H54 (cell line): ENCODE measurements at regions not wholly inside any gene's neighbourhood (a gene's known extent, or its start where the extent isn't known, plus 50 kb on each side); places are given as distances from the start of the nearest gene placed in this dataset.

ENCODE experiments used
- DNase-seq: peaks from one replicate; pipeline ENCODE4 v3.0.0; 2011; ENCODE audit warnings: low spot score, mixed read lengths; ENCODE audit not compliant: insufficient read length
- FAIRE-seq: peaks from 3 replicates; lab custom pipeline; 2011; peaks lifted over from hg19 to GRCh38; lab: Jason Lieb, UNC
- POLR2A ChIP-seq: IDR thresholded peaks from 2 replicates; pipeline ENCODE4 v1.6.1; 2011; ENCODE audit warnings: low read depth, mild to moderate bottlenecking, low read length

DNA sequence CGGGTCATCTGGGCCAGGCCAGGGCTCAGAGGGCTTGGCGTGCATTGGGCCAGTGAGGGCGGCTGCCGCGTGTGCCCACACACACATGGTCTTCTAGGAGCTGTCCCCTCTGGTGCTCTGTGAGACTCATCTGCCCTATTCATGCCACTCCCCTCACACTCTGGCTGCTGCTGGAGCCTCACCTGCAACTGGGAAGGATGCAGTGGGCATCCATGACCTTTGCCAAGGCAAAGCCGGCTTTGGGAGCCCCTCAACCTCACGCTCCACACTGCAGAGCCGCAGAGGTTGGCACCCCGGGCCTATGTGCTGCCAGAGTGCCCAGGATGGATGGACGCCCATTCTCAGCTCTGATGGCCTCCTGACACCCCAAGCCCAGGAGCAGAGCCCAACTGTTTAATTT is 330.2 kb upstream of the SALL3 start:
- DNase-seq (no peak), FAIRE-seq (no peak)

DNA sequence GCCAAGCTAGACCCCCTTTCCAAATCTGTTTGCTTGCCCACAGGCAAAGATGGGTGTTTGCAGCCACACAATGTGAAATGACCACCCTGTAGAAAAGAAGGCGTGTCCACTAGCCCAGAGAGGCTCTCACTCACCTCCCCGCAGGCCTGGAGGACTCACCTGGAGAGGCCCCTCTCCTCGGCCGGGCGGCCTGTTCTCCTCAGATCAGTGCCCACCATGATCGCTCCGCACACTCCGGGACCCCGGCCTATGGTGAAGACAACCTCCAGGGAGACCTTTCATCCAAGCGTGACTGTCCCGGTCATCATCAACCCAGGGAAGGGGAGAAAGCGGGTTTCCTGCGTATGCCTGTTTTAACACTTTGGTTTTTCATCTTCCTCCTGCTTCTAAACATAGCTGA is 328.7 kb upstream of the SALL3 start:
- DNase-seq = no peak
- FAIRE-seq = no peak
- TF ChIP-seq POLR2A = no peak

More for the DNA sequence above, 330.2 kb upstream of the SALL3 start:
- no peak for TF ChIP-seq POLR2A

DNA sequence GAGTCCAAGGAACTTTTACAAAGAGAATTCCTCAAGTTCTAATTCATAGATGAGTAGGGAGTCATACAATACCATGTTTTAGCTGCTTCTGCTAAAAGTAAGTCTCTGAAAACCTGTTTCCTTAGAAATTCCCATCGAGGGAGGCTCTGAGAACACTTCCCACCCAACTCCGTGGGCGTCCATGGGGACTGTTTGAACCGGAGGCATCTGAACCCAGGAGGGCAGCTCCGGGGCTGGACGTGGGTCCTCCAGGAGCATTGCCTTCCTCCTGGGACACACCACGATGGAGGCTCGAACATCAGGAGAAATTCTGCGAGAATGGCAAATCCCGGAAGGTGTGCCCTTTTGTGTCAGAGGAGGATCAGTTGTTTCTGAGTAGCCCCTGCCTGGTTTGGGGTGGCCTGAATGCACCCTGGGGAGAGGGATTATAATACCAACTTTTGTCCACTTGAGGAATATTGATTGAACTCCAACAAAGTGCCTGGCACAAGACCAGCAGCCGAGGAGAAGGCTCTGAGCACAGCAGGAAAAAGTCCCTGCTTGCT is 327.5 kb upstream of the SALL3 start:
- DNase-seq (no peak), FAIRE-seq (no peak)
- no peak for TF ChIP-seq POLR2A

DNA sequence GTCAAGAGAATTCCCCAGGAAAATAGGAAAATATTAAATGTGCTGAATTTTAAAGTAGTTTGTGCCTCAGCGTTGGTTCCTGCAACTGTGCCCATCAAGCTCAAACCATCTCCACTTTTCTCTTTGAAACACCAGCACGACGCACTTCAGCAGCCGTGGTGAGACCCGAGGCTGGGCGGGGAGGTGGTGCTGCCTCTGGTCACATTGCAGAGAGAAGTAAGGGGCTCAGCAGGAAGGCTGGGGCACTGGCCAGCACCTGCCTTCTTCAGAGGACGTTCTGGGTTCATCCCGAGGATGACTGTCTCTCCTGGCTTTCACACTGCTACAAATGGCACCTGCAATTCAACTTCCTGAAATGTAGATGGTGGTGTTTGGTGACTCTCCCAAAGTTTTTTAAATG is 323.7 kb upstream of the SALL3 start:
- no peak for FAIRE-seq
- no peak for DNase-seq
- no peak for TF ChIP-seq POLR2A

DNA sequence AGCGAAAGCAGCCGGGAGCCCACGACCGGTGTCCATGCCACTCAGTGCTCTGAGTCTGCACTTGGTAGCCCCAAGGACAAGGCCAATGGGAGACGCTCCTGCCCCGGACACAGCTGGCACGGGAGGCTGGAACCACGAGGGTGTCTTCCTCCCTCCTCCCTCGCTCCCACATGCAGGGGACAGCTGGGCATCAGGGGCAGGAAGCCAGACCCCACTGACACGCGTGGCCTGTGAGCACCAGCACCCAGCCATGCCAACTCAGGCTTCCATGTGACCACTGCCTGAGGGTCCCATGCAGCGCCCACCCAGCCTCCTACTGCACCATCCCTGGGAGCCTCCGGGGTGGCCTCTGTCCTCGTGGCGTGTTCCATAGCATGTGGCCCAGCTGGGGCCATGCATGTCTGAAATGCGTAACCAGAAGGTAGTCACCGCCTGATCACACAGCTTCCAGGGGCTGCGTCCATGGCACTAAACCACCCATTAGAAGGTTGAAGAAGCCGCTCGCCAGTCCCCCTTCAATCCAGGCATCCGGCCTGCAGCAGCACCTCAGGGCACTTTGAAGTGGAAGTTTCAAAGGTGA is 323.2 kb upstream of the SALL3 start:
- FAIRE-seq (no peak), DNase-seq (no peak)
- TF ChIP-seq POLR2A = no peak

DNA sequence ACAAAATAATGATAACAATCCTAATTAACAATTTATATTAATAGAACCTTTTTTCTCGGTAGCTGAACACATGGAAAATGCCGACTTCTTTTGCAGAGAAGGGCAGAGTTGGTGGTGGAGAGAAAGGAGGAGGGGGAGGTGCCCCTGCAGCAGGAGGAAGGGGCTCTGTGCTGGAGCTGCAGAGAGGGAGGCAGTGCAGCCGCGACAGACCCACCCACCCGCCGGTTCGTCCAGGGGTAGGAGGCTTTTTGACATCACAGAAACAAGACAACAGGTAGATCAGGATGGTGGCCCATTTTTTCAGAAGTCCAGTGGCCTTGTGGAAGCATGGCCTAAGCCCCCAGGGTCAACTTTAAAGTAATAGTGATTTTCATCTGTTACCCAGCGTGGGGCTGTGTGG is 321.1 kb upstream of the SALL3 start:
- TF ChIP-seq POLR2A = no peak
- FAIRE-seq (no peak), DNase-seq (no peak)

DNA sequence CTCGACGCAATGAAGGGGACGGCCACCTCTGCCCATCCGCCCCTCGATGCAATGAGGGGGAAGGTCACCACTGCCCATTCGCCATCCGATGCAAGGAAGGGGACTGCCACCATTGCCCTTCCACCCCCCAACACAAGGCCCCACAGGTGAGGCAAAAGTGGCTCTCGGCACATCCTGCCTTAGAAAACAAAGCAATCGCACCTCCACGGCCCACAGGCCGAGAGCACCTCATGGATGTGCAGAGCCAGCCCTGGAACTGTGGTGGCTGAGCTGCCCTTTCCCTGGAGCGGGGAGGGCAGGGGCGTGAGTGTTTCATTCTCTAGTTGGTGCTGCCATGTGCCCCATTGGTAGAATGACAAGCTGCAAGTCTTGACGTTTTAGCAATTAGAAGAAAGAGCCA is 320.6 kb upstream of the SALL3 start:
- FAIRE-seq = no peak
- no peak for TF ChIP-seq POLR2A
- no peak for DNase-seq

DNA sequence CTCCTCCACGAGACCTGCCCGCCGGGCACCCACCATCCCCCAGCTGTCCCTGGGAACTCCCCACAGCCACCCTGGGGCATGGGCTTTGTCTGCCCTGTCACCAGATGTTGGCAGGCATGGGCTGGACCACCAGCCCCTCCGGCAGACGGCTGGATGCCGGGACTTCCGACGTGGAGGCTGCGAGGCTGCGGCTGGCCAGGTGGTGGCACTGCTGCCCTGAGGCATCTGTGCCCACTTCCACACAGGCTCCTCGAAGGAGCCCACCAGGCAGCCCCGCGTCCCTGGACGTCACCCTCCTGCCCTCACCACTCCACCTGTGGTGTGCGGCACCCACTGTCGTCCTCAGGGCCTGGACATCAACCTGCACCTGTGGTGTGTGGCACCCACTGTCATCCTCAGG is 319.9 kb upstream of the SALL3 start:
- DNase-seq (no peak), FAIRE-seq (no peak)
- TF ChIP-seq POLR2A = no peak

DNA sequence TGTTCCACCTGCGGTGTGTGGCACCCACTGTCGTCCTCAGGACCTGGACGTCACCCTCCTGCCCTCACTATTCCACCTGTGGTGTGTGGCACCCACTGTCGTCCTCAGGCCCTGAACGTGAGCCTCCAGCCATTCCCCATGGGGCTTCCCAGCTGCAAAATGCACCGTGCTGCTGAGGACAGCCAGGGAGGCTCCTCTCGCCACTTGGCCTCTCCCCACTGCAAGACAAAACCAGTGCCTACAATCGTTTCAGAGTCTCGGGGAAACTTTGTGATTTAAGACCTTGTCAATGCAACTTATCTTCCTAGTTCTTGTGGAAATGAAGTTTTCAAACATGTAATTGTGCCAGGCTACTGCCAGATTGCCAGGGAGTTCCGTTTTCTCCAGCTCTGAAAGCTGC is 319.3 kb upstream of the SALL3 start:
- DNase-seq (no peak), FAIRE-seq (no peak)
- TF ChIP-seq POLR2A = no peak

DNA sequence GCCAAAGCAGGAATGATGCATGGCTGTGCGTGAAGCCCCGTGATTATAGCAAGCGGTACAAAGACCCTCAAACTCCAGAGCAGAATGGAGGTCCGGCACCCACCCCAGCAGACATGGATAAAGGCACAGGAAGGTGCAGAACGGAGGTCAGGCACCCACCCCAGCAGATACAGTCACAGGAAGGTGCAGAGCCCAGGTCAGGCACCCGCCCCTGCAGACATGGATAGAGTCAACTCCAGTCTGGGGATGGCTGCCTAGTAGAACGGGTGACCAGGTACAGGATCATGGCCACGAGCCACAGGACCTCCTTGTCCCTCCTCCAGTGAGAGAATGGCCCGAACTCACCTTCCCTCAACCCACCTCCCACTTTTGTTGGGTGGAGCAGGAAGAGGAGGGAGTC is 318.3 kb upstream of the SALL3 start:
- TF ChIP-seq POLR2A = no peak

DNA sequence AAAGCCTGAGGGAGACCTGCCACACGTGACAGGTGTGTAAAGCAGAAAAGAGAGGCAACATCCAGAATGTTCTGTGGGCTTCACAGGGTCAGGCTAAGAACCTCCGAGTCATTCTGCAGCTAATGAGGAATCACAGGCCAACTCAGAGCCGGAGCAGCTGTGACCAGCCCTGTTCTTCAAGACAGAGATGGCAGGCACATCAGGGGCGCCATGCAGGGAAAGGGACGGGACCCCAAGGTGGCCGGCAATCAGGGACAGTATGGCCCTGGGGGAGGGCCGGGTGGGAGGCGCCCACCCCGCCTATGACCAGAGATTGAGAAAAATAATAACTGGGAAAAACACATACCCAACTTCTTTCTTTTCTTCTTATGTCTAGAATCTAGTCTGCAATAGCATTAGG is 316.7 kb upstream of the SALL3 start:
- TF ChIP-seq POLR2A = no peak
- no peak for FAIRE-seq
- DNase-seq = no peak

More for the DNA sequence above, 318.3 kb upstream of the SALL3 start:
- DNase-seq (no peak), FAIRE-seq (no peak)

DNA sequence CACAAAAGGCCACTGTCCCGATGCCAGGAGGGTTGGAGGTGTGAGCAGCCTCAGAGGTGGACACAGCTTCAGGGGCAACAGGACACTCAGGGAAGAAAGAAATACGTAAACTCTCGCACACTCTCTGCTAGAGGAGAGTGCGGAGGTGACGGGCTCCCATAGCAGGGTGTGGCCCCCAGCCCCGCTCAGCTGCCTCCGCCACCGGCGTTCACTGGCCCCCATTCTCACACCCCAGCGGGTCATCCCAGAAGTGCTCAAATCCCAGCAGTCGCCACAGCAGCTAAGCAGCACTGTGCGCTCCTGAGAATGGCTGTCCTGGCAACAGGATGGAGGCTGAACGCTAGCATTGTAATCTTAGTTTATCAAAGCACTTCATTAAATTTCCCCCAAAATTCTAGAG is 315.6 kb upstream of the SALL3 start:
- DNase-seq (no peak), FAIRE-seq (no peak)
- no peak for TF ChIP-seq POLR2A

DNA sequence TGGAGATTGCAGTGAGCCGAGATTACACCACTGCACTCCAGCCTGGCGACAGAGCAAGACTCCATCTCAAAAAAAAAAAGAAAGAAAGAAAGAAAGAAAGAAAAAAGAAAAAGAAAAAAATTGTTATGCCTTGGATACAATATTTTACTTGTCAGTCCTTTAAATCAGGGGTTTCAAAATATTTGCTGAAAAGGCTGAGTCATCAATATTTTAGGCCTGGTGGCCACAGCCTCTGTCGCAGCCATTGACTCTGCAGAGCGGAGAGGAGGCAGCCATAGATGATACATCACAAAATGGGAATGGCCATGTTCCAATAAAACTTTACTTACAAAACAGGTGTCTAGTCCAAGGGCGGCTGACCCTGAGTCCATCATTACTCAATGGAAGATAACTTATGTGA is 314.8 kb upstream of the SALL3 start:
- DNase-seq (no peak), FAIRE-seq (no peak)
- no peak for TF ChIP-seq POLR2A

DNA sequence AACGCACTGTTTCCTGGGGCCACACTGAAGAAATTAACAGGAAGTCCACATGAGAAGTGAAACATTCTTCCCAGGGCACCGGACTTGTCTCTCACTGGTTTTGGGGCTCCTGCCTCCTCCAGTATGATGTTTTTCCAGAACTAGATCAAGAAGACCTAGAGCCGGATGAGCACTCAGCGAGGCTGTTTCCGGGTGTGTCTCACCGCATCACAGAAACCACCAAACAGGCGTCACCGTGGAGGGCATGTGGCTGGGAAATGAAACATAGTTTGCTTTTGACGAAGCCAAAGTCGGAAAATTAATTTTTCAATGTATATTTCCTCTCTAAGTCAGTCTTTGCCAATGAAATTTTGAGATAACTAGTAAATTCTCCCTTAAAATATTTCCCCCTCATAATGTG is 314.0 kb upstream of the SALL3 start:
- TF ChIP-seq POLR2A = no peak
- no peak for DNase-seq
- FAIRE-seq = no peak

DNA sequence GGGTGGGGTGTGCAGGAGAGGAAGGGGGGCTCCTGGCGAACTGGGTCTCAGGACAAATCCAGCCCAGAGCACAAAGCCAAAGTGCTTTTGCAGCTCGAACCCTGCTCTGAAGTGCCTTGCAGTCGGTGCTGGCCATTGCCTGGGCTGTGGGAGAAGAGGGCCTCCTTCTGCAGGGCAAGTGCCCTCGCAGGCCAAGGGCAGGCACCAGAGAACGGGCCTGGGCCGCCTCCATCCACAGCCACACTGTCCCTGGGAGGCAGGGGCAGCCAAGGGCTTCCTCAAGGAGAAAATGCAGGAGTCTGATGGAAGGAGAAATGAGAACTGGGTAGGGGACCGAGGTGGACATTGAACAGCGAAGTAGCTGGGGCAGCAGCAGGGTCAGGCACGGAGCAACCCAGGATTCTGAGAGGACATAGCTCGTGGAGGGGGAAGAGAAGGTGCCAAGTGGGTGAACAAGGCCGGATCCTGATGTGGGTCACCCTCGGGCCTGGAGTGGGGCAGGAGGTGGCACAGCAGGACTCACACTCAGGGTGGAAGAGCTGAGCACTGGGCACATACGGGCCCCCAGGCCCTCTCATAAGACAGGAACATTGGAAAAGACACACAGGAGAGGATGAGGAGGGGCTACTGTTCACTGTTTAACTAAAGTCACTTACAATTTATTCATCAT is 312.8 kb upstream of the SALL3 start:
- TF ChIP-seq POLR2A = no peak
- DNase-seq = no peak
- no peak for FAIRE-seq
